SH-SY5Y (cell line): ENCODE measurements at regions not wholly inside any gene's neighbourhood (a gene's known extent, or its start where the extent isn't known, plus 50 kb on each side); places are given as distances from the start of the nearest gene placed in this dataset.

Experiments used
- GATA2 ChIP-seq: IDR thresholded peaks from 2 replicates; pipeline ENCODE4 v1.6.1; 2011; ENCODE audit warnings: mild to moderate bottlenecking, low read depth, low read length
- GATA3 ChIP-seq: IDR thresholded peaks from 2 replicates; pipeline ENCODE4 v1.6.1; 2011; ENCODE audit warnings: low read depth, mild to moderate bottlenecking, low read length, moderate library complexity

- TF ChIP-seq GATA3 (0 out of 2 replicates have a peak, but pooled peaks have one; percentile 42), GATA2 (no peak)
Observed at GRCh38 chrX:39261446-39262147, 460.3 kb downstream of the MID1IP1 start.
